Endothelial cell (in vitro differentiated cells): ENCODE measurements at regions not wholly inside any gene's neighbourhood (a gene's known extent, or its start where the extent isn't known, plus 50 kb on each side); places are given as distances from the start of the nearest gene placed in this dataset.

Source experiments
- DNase-seq: peaks from one replicate; pipeline ENCODE4 v3.0.0; 2021; ENCODE audit warnings: low spot score
- H3K27ac Mint-ChIP-seq: one replicate; pipeline ENCODE4 v1.8.0; 2021; ENCODE audit warnings: mixed read lengths, inconsistent platforms; ENCODE audit not compliant: unreplicated experiment
- H3K27me3 Mint-ChIP-seq: one replicate; pipeline ENCODE4 v1.8.0; 2021; ENCODE audit warnings: mild to moderate bottlenecking, moderate library complexity, mixed read lengths, inconsistent platforms; ENCODE audit not compliant: unreplicated experiment
- H3K36me3 Mint-ChIP-seq: one replicate; pipeline ENCODE4 v1.8.0; 2021; ENCODE audit warnings: mild to moderate bottlenecking, low read depth, mixed read lengths, inconsistent platforms; ENCODE audit not compliant: unreplicated experiment
- H3K4me1 Mint-ChIP-seq: one replicate; pipeline ENCODE4 v1.8.0; 2021; ENCODE audit warnings: mild to moderate bottlenecking, mixed read lengths, inconsistent platforms; ENCODE audit not compliant: unreplicated experiment
- H3K4me3 Mint-ChIP-seq: one replicate; pipeline ENCODE4 v1.8.0; 2021; ENCODE audit warnings: mild to moderate bottlenecking, mixed read lengths, inconsistent platforms; ENCODE audit not compliant: unreplicated experiment
- H3K9me3 Mint-ChIP-seq: one replicate; pipeline ENCODE4 v1.8.0; 2021; ENCODE audit warnings: mixed read lengths, inconsistent platforms; ENCODE audit not compliant: unreplicated experiment
- CTCF ChIP-seq: fragments of 200-600 bp; sonication (generic); IDR thresholded peaks from one replicate; pipeline ENCODE4 v1.5.0; 2021; ENCODE audit warnings: antibody characterized with exemption; ENCODE audit not compliant: unreplicated experiment

GRCh38 chr5:125743939-125744338, 679.3 kb upstream of the GRAMD2B start:
- H3K27ac Mint-ChIP-seq: no peak overlapping the region
- no peak for DNase-seq
- peaks cover 4% of the 10 kb centered on the region for H3K27me3 Mint-ChIP-seq
- no peak overlapping the region for H3K4me3 Mint-ChIP-seq
- no peaks in the 10 kb centered on the region for H3K36me3 Mint-ChIP-seq
- no peaks in the 10 kb centered on the region for H3K9me3 Mint-ChIP-seq
- no peaks in the 10 kb centered on the region for H3K4me1 Mint-ChIP-seq
- no peak for TF ChIP-seq CTCF

GRCh38 chr5:125746917-125747316, 676.3 kb upstream of the GRAMD2B start:
- no peaks in the 10 kb centered on the region for H3K27me3 Mint-ChIP-seq
- H3K27ac Mint-ChIP-seq: no peak overlapping the region
- H3K4me1 Mint-ChIP-seq: no peaks in the 10 kb centered on the region

GRCh38 chr5:125750147-125750860, 672.9 kb upstream of the GRAMD2B start:
- no peaks in the 10 kb centered on the region for H3K36me3 Mint-ChIP-seq
- H3K4me1 Mint-ChIP-seq: no peaks in the 10 kb centered on the region
- no peak overlapping the region for H3K27ac Mint-ChIP-seq

More at GRCh38 chr5:125746917-125747316, 676.3 kb upstream of the GRAMD2B start:
- Mint-ChIP-seq H3K4me3 (no peak overlapping the region), H3K9me3 (no peaks in the 10 kb centered on the region), H3K36me3 (no peaks in the 10 kb centered on the region)
- DNase-seq: no peak
- TF ChIP-seq CTCF: no peak

GRCh38 chr5:125750861-125751186, 672.4 kb upstream of the GRAMD2B start:
- no peak overlapping the region for H3K4me3 Mint-ChIP-seq
- DNase-seq: no peak
- TF ChIP-seq CTCF: no peak
- no peaks in the 10 kb centered on the region for H3K36me3 Mint-ChIP-seq
- no peak overlapping the region for H3K27ac Mint-ChIP-seq
- no peaks in the 10 kb centered on the region for H3K9me3 Mint-ChIP-seq
- no peaks in the 10 kb centered on the region for H3K27me3 Mint-ChIP-seq
- no peaks in the 10 kb centered on the region for H3K4me1 Mint-ChIP-seq

More at GRCh38 chr5:125750147-125750860, 672.9 kb upstream of the GRAMD2B start:
- no peaks in the 10 kb centered on the region for H3K27me3 Mint-ChIP-seq
- no peak overlapping the region for H3K4me3 Mint-ChIP-seq
- no peak for DNase-seq
- no peaks in the 10 kb centered on the region for H3K9me3 Mint-ChIP-seq
- TF ChIP-seq CTCF: no peak

- TF ChIP-seq CTCF: no peak
- no peaks in the 10 kb centered on the region for H3K4me1 Mint-ChIP-seq
- no peaks in the 10 kb centered on the region for H3K9me3 Mint-ChIP-seq
- no peak for DNase-seq
- no peak overlapping the region for H3K27ac Mint-ChIP-seq
- no peaks in the 10 kb centered on the region for H3K27me3 Mint-ChIP-seq
- no peak overlapping the region for H3K4me3 Mint-ChIP-seq
- no peaks in the 10 kb centered on the region for H3K36me3 Mint-ChIP-seq
These were observed 666.8 kb upstream of the GRAMD2B start for GRCh38 chr5:125756456-125756855.
